K562 (cell line): ENCODE measurements at regions not wholly inside any gene's neighbourhood (a gene's known extent, or its start where the extent isn't known, plus 50 kb on each side); places are given as distances from the start of the nearest gene placed in this dataset.
A peak's percentile ranks its signal among the peaks of the same experiment; 100 is the strongest.

Experiments used
- ATAC-seq: fragments of 200-7000 bp; cut with Tn5 transposase; 3 replicates; pipeline ENCODE4 v1.9.1; 2020; ENCODE audit warnings: moderate library complexity
- BruUV-seq: library from RNA; stranded (reverse); fragments of 400-500 nt; replicated peaks from 2 replicates; lab custom pipeline; 2021; lab: Mats Ljungman, UMichigan
- CTCF ChIA-PET: fragments of 300-600 bp; formaldehyde crosslinking; extraction: SDS; loops from one replicate; lab custom pipeline; 2021; ENCODE audit warnings: low intra/inter-chr PET ratio; lab: Yijun Ruan, JAX
- POLR2A ChIA-PET: fragments of 300-600, 350-650 bp; sonication (Branson Sonifier 250); formaldehyde crosslinking; extraction: SDS; loops from one replicate; lab custom pipeline; 2021; ENCODE audit warnings: antibody characterized with exemption, inconsistent platforms; lab: Yijun Ruan, JAX
- DNase-seq, 4 experiments: peaks; one replicate each; pipeline versions ENCODE4 v3.0.0 to v3.0.0-alpha.2; 2011 to 2018; ENCODE audit warnings: low spot score in 3 of 4, mixed read lengths in 3 of 4; ENCODE audit errors: extremely low read depth in 1 of 4
- FAIRE-seq: peaks from 2 replicates; lab custom pipeline; 2011; peaks lifted over from hg19 to GRCh38; lab: Jason Lieb, UNC
- H2AFZ ChIP-seq: 2 replicates; pipeline ENCODE4 v1.6.0; 2011; ENCODE audit warnings: low read depth, low read length, control low read depth, inconsistent platforms
- H3K27ac ChIP-seq: fragments of 200-600 bp; 3 replicates; pipeline ENCODE4 v1.8.0; 2011; ENCODE audit warnings: low read depth, mild to moderate bottlenecking, control low read depth, inconsistent platforms, low read length, moderate library complexity, mixed read lengths; ENCODE audit errors: extremely low read depth
- H3K27me3 ChIP-seq, 2 experiments: fragments of 300-600 bp in 1 of 2; 2 replicates in 1 of 2; 3 replicates in 1 of 2; pipeline versions ENCODE4 v1.6.0 to v1.8.0; 2011; ENCODE audit warnings: inconsistent platforms in 2 of 2, low read length in 2 of 2, mild to moderate bottlenecking in 1 of 2, mixed read lengths in 1 of 2, moderate library complexity in 1 of 2; ENCODE audit not compliant: control insufficient read depth in 2 of 2, insufficient read depth in 2 of 2
- H3K36me3 ChIP-seq: fragments of 300-600 bp; 3 replicates; pipeline ENCODE4 v1.8.0; 2011; ENCODE audit warnings: mild to moderate bottlenecking, low read length, inconsistent platforms; ENCODE audit not compliant: control insufficient read depth, insufficient read depth
- H3K4me1 ChIP-seq, 2 experiments: fragments of 200-600 bp in 1 of 2; replicated peaks in 1 of 2; 2 replicates in 1 of 2; 3 replicates in 1 of 2; pipeline versions ENCODE4 v1.5.1 to v1.8.0; 2011; ENCODE audit warnings: inconsistent platforms in 2 of 2, low read length in 2 of 2, mild to moderate bottlenecking in 1 of 2, mixed read lengths in 1 of 2, moderate library complexity in 1 of 2; ENCODE audit not compliant: control insufficient read depth in 2 of 2, insufficient read depth in 2 of 2
- H3K4me2 ChIP-seq: 2 replicates; pipeline ENCODE4 v1.6.1; 2011; ENCODE audit warnings: low read length, control low read depth, inconsistent platforms, mixed read lengths; ENCODE audit not compliant: insufficient read depth
- H3K4me3 ChIP-seq: fragments of 200-600 bp; sonication (generic), shearing (Covaris generic); 2 replicates; pipeline ENCODE4 v1.5.1; 2016; ENCODE audit warnings: control low read depth, inconsistent platforms
- H3K79me2 ChIP-seq: fragments of 200-600 bp; 3 replicates; pipeline ENCODE4 v1.8.0; 2011; ENCODE audit warnings: low read length, inconsistent platforms; ENCODE audit not compliant: control insufficient read depth, insufficient read depth
- H3K9ac ChIP-seq, 2 experiments: 2 replicates each; pipeline versions ENCODE4 v1.6.0 to v1.6.1; 2011; ENCODE audit warnings: low read depth in 2 of 2, low read length in 2 of 2, control low read depth in 1 of 2, inconsistent platforms in 1 of 2, mild to moderate bottlenecking in 1 of 2, mixed read lengths in 1 of 2; ENCODE audit not compliant: insufficient read depth in 1 of 2
- H3K9me1 ChIP-seq: one replicate; pipeline ENCODE4 v1.6.0; 2011; ENCODE audit warnings: inconsistent platforms, mild to moderate bottlenecking, low read length, moderate library complexity; ENCODE audit not compliant: control insufficient read depth, insufficient read depth
- H3K9me3 ChIP-seq: replicated peaks from 2 replicates; pipeline ENCODE4 v1.5.1; 2011; ENCODE audit warnings: low read depth, low read length, inconsistent platforms; ENCODE audit not compliant: control insufficient read depth, insufficient read depth
- H4K20me1 ChIP-seq: replicated peaks from 2 replicates; pipeline ENCODE4 v1.6.1; 2011; ENCODE audit warnings: low read length, inconsistent platforms, mixed read lengths; ENCODE audit not compliant: control insufficient read depth, insufficient read depth
- MXI1 ChIP-seq: IDR thresholded peaks from 2 replicates; pipeline ENCODE4 v1.6.1; 2011; ENCODE audit warnings: low read depth, mild to moderate bottlenecking, improper control_type of control experiment, low read length
- NEUROD1 ChIP-seq: fragments of 150-350 bp; IDR thresholded peaks from 2 replicates; pipeline ENCODE4 v1.6.1; 2014; ENCODE audit warnings: borderline replicate concordance, low read length, low read depth; ENCODE audit not compliant: partially characterized antibody
- PYGO2 ChIP-seq: fragments of 450-650 bp; IDR thresholded peaks from 2 replicates; pipeline ENCODE4 v1.6.1; 2016; ENCODE audit warnings: mild to moderate bottlenecking, missing genetic modification characterization, moderate library complexity, missing compliant biosample characterization
- WGBS: fragments of 100-300 bp; shearing (Covaris generic); methylation state at CpG from one replicate; pipeline ENCODE4 v1.1.6; 2016; ENCODE audit warnings: low coverage, mixed read lengths; ENCODE audit not compliant: insufficient coverage; ENCODE audit errors: missing lambda C conversion rate; 5-methylcytosine and 5-hydroxymethylcytosine counted together
- in situ Hi-C: fragments of 300-500 bp; cut with MboI; formaldehyde crosslinking; loops from 4 replicates; pipeline ENCODE4 v1.15.0; 2018; ENCODE audit warnings: inconsistent platforms, mixed read lengths
- intact Hi-C: fragments of 100-400 bp; cut with micrococcal nuclease; formaldehyde crosslinking; loops from 2 replicates; pipeline ENCODE4 v1.14.2; 2022
- TF ChIP-seq, protein P1 (sequence below): sonication (generic); formaldehyde crosslinking; IDR thresholded peaks from 2 replicates; pipeline ENCODE4 v1.4.0; 2020; ENCODE audit warnings: mild to moderate bottlenecking, missing genetic modification reagents
- TF ChIP-seq, protein P2 (sequence below), 2 experiments: fragments of 450-650 bp; conservative IDR thresholded peaks; 2 replicates each; pipeline ENCODE4 v1.6.1; 2017; ENCODE audit warnings: mild to moderate bottlenecking in 2 of 2, moderate library complexity in 2 of 2
- TF ChIP-seq, protein P3 (sequence below): fragments of 200-400 bp; formaldehyde crosslinking; IDR thresholded peaks from 2 replicates; pipeline ENCODE4 v1.6.1; 2017; ENCODE audit warnings: mild to moderate bottlenecking, low read depth, low read length, moderate library complexity
- TF ChIP-seq, protein P4 (sequence below): fragments of 250-450 bp; sonication (Bioruptor Pico); IDR thresholded peaks from 2 replicates; pipeline ENCODE4 v1.5.0; 2020; ENCODE audit warnings: mild to moderate bottlenecking, borderline replicate concordance

DNA sequence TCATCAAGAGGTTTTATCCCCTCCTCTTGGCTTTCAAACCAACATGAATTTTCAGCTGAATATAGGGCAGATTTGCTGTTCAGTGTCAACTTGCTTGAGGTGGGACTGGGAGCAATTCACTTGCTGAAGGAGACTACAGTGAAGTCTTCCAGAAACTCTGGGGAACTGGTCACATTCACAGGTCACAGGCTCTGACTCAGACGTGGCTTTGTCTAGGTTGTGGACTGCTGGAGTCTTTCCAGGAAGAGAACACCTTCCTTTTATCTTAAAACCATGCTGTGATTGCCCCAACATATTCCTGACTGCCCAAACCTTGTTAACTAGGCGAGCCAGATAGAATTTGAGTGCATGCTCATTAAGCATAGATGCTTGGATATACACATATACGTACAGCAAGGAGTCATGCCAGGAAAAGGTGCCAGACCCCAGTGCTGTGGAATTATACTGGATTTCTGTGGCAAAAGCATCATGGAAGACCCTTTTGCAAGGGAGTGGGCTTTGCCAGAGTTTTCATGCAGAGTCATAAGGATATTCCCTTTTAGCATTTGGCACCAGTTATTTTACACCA, 399.1 kb upstream of the TBL1XR1 start (continued):
- TF ChIP-seq MXI1: no peak
- TF ChIP-seq, protein P1, sequence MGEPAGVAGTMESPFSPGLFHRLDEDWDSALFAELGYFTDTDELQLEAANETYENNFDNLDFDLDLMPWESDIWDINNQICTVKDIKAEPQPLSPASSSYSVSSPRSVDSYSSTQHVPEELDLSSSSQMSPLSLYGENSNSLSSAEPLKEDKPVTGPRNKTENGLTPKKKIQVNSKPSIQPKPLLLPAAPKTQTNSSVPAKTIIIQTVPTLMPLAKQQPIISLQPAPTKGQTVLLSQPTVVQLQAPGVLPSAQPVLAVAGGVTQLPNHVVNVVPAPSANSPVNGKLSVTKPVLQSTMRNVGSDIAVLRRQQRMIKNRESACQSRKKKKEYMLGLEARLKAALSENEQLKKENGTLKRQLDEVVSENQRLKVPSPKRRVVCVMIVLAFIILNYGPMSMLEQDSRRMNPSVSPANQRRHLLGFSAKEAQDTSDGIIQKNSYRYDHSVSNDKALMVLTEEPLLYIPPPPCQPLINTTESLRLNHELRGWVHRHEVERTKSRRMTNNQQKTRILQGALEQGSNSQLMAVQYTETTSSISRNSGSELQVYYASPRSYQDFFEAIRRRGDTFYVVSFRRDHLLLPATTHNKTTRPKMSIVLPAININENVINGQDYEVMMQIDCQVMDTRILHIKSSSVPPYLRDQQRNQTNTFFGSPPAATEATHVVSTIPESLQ (CRISPR knock-in tag): no peak

DNA sequence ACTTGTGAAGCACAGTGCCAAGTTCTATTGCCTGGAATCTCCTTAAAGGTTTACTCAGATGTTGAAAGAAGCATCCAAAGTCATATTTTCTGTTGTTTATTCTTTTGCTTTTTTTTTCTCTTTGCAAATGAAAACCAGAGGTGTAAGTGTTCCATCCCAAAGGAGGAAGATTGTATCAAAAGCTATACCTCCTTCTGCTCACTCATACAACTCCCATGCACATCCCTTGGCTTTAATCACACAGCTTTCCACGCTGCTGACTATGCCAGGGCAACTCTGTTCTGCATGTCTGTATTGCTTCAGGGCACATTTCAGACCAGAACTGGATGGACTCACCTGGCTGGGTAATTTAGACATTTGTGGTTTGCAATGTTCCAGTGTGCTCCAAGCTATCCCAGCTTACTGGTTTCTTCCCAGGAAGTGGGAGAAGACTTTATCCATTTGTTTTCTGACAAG, 399.6 kb upstream of the TBL1XR1 start:
- POLR2A ChIA-PET: no interaction called here
- no peaks in the 10 kb centered on the region for H4K20me1 ChIP-seq
- no peaks in the 10 kb centered on the region for H3K27me3 ChIP-seq
- DNase-seq (no peak), ATAC-seq (peak; percentile 38; the same call in 2 of the 3 replicates), FAIRE-seq (no peak)
- H3K4me2 ChIP-seq: no peak overlapping the region
- CTCF ChIA-PET: no interaction called here
- H3K9me1 ChIP-seq: no peaks in the 10 kb centered on the region
- no peak overlapping the region for H3K9ac ChIP-seq
- in situ Hi-C loops: no loop called here
- H3K36me3 ChIP-seq: no peaks in the 10 kb centered on the region
- BruUV-seq: no TSS peak
- H3K4me3 ChIP-seq: no peak overlapping the region
- H2AFZ ChIP-seq: peak overlapping the region; percentile 88
- no CpG with 5 or more reads among the region's 1 CpG for WGBS
- intact Hi-C loops: no loop called here
- no peaks in the 10 kb centered on the region for H3K9me3 ChIP-seq
- peaks cover 0 to 24% of the 10 kb centered on the region in 2 experiments; a peak in 3 of 5 replicates for H3K4me1 ChIP-seq
- TF ChIP-seq, protein P2, sequence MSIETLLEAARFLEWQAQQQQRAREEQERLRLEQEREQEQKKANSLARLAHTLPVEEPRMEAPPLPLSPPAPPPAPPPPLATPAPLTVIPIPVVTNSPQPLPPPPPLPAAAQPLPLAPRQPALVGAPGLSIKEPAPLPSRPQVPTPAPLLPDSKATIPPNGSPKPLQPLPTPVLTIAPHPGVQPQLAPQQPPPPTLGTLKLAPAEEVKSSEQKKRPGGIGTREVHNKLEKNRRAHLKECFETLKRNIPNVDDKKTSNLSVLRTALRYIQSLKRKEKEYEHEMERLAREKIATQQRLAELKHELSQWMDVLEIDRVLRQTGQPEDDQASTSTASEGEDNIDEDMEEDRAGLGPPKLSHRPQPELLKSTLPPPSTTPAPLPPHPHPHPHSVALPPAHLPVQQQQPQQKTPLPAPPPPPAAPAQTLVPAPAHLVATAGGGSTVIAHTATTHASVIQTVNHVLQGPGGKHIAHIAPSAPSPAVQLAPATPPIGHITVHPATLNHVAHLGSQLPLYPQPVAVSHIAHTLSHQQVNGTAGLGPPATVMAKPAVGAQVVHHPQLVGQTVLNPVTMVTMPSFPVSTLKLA (conservative IDR thresholded peaks at IDR 0.05): no peak
- TF ChIP-seq NEUROD1 (no peak), PYGO2 (no peak)
- TF ChIP-seq, protein P3, sequence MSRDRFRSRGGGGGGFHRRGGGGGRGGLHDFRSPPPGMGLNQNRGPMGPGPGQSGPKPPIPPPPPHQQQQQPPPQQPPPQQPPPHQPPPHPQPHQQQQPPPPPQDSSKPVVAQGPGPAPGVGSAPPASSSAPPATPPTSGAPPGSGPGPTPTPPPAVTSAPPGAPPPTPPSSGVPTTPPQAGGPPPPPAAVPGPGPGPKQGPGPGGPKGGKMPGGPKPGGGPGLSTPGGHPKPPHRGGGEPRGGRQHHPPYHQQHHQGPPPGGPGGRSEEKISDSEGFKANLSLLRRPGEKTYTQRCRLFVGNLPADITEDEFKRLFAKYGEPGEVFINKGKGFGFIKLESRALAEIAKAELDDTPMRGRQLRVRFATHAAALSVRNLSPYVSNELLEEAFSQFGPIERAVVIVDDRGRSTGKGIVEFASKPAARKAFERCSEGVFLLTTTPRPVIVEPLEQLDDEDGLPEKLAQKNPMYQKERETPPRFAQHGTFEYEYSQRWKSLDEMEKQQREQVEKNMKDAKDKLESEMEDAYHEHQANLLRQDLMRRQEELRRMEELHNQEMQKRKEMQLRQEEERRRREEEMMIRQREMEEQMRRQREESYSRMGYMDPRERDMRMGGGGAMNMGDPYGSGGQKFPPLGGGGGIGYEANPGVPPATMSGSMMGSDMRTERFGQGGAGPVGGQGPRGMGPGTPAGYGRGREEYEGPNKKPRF: no peak
- TF ChIP-seq, protein P4, sequence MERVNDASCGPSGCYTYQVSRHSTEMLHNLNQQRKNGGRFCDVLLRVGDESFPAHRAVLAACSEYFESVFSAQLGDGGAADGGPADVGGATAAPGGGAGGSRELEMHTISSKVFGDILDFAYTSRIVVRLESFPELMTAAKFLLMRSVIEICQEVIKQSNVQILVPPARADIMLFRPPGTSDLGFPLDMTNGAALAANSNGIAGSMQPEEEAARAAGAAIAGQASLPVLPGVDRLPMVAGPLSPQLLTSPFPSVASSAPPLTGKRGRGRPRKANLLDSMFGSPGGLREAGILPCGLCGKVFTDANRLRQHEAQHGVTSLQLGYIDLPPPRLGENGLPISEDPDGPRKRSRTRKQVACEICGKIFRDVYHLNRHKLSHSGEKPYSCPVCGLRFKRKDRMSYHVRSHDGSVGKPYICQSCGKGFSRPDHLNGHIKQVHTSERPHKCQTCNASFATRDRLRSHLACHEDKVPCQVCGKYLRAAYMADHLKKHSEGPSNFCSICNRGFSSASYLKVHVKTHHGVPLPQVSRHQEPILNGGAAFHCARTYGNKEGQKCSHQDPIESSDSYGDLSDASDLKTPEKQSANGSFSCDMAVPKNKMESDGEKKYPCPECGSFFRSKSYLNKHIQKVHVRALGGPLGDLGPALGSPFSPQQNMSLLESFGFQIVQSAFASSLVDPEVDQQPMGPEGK (CRISPR knock-in tag): no peak
- H3K79me2 ChIP-seq: no peaks in the 10 kb centered on the region
- H3K27ac ChIP-seq: no peak overlapping the region
